Osteoblast (primary cell): ENCODE measurements at regions not wholly inside any gene's neighbourhood (a gene's known extent, or its start where the extent isn't known, plus 50 kb on each side); places are given as distances from the start of the nearest gene placed in this dataset. TPM values are rescaled to one million over a fixed set of nuclear protein-coding genes. Genes with fewer than 3 reads are reported as not detected.

Source experiments
- DNase-seq: peaks from one replicate; pipeline ENCODE4 v3.0.0; 2011; ENCODE audit warnings: low spot score, mixed read lengths; ENCODE audit not compliant: insufficient read length; ENCODE audit errors: missing footprints
- H2AFZ ChIP-seq: 2 replicates; pipeline ENCODE4 v1.6.0; 2011; ENCODE audit warnings: mild to moderate bottlenecking, low read length
- H3K27ac ChIP-seq: 2 replicates; pipeline ENCODE4 v1.5.1; 2011; ENCODE audit warnings: mild to moderate bottlenecking, low read depth, low read length, moderate library complexity
- H3K27me3 ChIP-seq: 2 replicates; pipeline ENCODE4 v1.6.0; 2012; ENCODE audit warnings: mild to moderate bottlenecking, control low read depth, inconsistent platforms, low read length, moderate library complexity; ENCODE audit not compliant: insufficient read depth
- H3K36me3 ChIP-seq: 2 replicates; pipeline ENCODE4 v1.5.1; 2011; ENCODE audit warnings: mild to moderate bottlenecking, low read length, control low read depth, moderate library complexity; ENCODE audit not compliant: insufficient read depth
- H3K4me1 ChIP-seq: 2 replicates; pipeline ENCODE4 v1.5.1; 2011; ENCODE audit warnings: mild to moderate bottlenecking, low read length, control low read depth, moderate library complexity; ENCODE audit not compliant: insufficient read depth
- H3K4me2 ChIP-seq: 2 replicates; pipeline ENCODE4 v1.6.0; 2011; ENCODE audit warnings: mild to moderate bottlenecking, low read length; ENCODE audit not compliant: insufficient read depth
- H3K4me3 ChIP-seq: fragments of 200-600 bp; sonication (generic); 3 replicates; pipeline ENCODE4 v1.5.1; 2012; ENCODE audit warnings: mild to moderate bottlenecking, low read length, inconsistent platforms; ENCODE audit not compliant: insufficient read depth
- H3K79me2 ChIP-seq: 2 replicates; pipeline ENCODE4 v1.6.0; 2012; ENCODE audit warnings: mild to moderate bottlenecking, low read length, control low read depth, inconsistent platforms; ENCODE audit not compliant: insufficient read depth
- H3K9me3 ChIP-seq: 2 replicates; pipeline ENCODE4 v1.5.1; 2011; ENCODE audit warnings: low read depth, low read length, control low read depth
- H4K20me1 ChIP-seq: 2 replicates; pipeline ENCODE4 v1.6.0; 2012; ENCODE audit warnings: mild to moderate bottlenecking, low read length, control low read depth; ENCODE audit not compliant: insufficient read depth
- CTCF ChIP-seq: IDR thresholded peaks from 2 replicates; pipeline ENCODE4 v1.5.1; 2011; ENCODE audit warnings: mild to moderate bottlenecking, low read depth, low read length, moderate library complexity; ENCODE audit errors: extremely low read depth
- small RNA-seq: library from RNA; depleted of rRNA; stranded (forward); fragments of <200 nt; gene quantifications from one replicate; pipeline ENCODE3, GENCODE V24; 2012

DNA sequence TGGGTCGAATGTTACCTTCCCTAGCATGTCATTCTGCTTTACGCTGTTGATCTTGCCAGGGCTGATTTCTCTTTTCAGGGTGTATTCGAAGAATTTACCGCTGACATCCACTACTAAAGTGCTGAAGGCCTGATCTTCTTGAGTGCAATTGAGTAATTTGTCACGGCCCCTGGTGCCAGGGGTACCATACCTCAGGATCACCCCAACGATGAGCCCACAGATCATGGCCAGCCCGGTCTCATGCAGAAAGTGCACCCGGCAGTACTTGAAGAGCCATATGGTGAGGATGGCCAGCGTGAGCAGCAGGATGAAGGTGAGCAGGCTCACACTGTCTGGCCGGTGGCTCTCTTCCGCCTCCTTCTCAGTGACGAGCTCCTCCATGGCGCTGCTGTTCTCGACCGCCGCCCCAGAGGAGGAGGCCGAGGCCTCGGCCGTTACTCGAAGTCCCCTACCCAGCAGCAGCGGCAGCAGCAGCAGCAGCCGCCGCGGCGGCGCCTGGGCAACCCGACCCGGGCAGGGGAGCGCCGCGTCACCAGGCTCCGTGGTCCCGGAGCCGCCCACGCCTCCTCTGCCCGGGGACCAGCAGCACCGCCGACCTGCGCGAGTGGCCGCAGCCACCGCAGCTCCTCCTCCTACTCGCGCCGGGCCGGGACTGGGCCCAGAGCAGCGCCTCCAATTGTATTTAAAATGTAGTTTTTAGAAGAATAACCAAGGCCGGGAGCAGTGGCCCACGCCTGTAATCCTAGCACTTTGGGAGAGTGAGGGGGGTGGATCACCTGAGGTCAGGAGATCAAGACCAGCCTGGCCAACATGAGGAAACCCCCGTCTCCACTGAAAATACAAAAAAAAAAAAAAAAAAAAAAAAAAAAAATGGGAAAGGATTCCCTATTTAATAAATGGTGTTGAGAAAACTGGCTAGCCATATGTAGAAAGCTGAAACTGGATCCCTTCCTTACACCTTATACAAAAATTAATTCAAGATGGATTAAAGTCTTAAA is 58.5 kb upstream of the TMPO start:
- no peaks in the 10 kb centered on the region for H3K79me2 ChIP-seq
- DNase-seq: peak; percentile 93
- no peaks in the 10 kb centered on the region for H4K20me1 ChIP-seq

GRCh38 chr12:98464190-98464589 is 51.2 kb upstream of the TMPO start:
- H3K9me3 ChIP-seq: no peaks in the 10 kb centered on the region
- H3K4me1 ChIP-seq: peaks cover 6% of the 10 kb centered on the region
- H3K36me3 ChIP-seq: no peaks in the 10 kb centered on the region
- peak overlapping the region; percentile 7 for H3K4me2 ChIP-seq
- no peak overlapping the region for H3K27ac ChIP-seq
- H3K4me3 ChIP-seq: no peak overlapping the region
- H3K79me2 ChIP-seq: no peaks in the 10 kb centered on the region
- no peak overlapping the region for H2AFZ ChIP-seq
- no peak for TF ChIP-seq CTCF
- H4K20me1 ChIP-seq: no peaks in the 10 kb centered on the region
- DNase-seq: peak; percentile 63
- no peaks in the 10 kb centered on the region for H3K27me3 ChIP-seq

More for the DNA sequence above, 58.5 kb upstream of the TMPO start:
- Histone ChIP-seq H3K4me3 (peak overlapping the region; percentile 59), H3K9me3 (no peaks in the 10 kb centered on the region), H3K36me3 (no peaks in the 10 kb centered on the region), H3K4me2 (peak overlapping the region; percentile 66), H3K27ac (no peak overlapping the region), H2AFZ (peak overlapping the region; percentile 69), H3K4me1 (peaks cover 3% of the 10 kb centered on the region), H3K27me3 (no peaks in the 10 kb centered on the region)
- TF ChIP-seq CTCF: no peak

DNA sequence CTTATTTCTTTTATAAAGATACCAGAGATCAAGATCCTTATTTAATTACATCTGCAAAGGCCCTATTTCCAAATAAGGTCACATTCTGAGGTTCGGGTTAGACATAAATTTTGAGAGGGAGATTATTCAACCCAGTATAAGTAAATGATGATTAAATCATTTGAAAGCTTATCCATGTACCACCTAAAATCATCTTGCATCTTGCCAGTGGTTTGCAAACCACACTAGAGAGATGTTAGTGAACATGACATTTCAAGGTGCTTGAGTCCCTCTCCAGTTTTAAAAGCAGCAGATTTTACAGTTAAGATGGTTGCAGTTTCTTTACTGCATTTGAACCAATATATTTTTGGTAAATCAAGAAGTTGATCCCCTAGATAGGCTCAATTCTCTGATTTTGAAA is 49.9 kb upstream of the TMPO start:
- H3K9me3 ChIP-seq: no peaks in the 10 kb centered on the region
- no peaks in the 10 kb centered on the region for H3K79me2 ChIP-seq
- no peak for TF ChIP-seq CTCF
- no peaks in the 10 kb centered on the region for H4K20me1 ChIP-seq
- H3K4me2 ChIP-seq: no peak overlapping the region
- no peak overlapping the region for H3K4me3 ChIP-seq
- H3K27ac ChIP-seq: no peak overlapping the region
- no peak overlapping the region for H2AFZ ChIP-seq
- DNase-seq: no peak
- H3K27me3 ChIP-seq: no peaks in the 10 kb centered on the region
- no peaks in the 10 kb centered on the region for H3K36me3 ChIP-seq
- H3K4me1 ChIP-seq: peaks cover 6% of the 10 kb centered on the region

Small RNA genes in the stretch of these regions (small RNA-seq; reads per million reads assigned to genes)
- gene AC018659.1 (not detected), gene MIR4303 (not detected), gene MIR4495 (not detected), gene RNU4-41P (not detected), gene RNU6-36P (0.30 reads per million)
